ENCODE measurements at regions not wholly inside any gene's neighbourhood (a gene's known extent, or its start where the extent isn't known, plus 50 kb on each side); places are given as distances from the start of the nearest gene placed in this dataset.
"Not testable (repeated sequence)": the region's sequence is repeated elsewhere in the genome, so short reads cannot be mapped to it uniquely, and the experiment has no call there.

GRCh38 chr7:112937651-112938415 lies 147.6 kb upstream of the TMEM168 start:
- no peak for DNase-seq (ENCODE audit: low read depth in 2 of 2)

GRCh38 chr7:112933598-112933997 lies 143.4 kb upstream of the TMEM168 start:
- no peak for DNase-seq (ENCODE audit: low read depth in 2 of 2)

GRCh38 chr7:112930787-112931186 lies 140.6 kb upstream of the TMEM168 start:
- no peak for DNase-seq (ENCODE audit: low read depth in 2 of 2)

- no peak for DNase-seq (ENCODE audit: low read depth in 2 of 2)
Measured at GRCh38 chr7:112929421-112929820, 139.2 kb upstream of the TMEM168 start.

GRCh38 chr7:112926018-112926417 lies 135.8 kb upstream of the TMEM168 start:
- no peak for DNase-seq (ENCODE audit: low read depth in 2 of 2)

- DNase-seq (ENCODE audit: low read depth in 2 of 2), result not testable (repeated sequence)
Measured at GRCh38 chr7:112922546-112922945, 132.4 kb upstream of the TMEM168 start.

- not testable (repeated sequence) for DNase-seq (ENCODE audit: low read depth in 2 of 2)
Measured at GRCh38 chr7:112916431-112916830, 126.2 kb upstream of the TMEM168 start.

- no peak for DNase-seq (ENCODE audit: low read depth in 2 of 2)
Measured at GRCh38 chr7:112908086-112908485, 117.9 kb upstream of the TMEM168 start.

GRCh38 chr7:112907658-112908057 lies 117.5 kb upstream of the TMEM168 start:
- DNase-seq (ENCODE audit: low read depth in 2 of 2), result no peak

GRCh38 chr7:112905950-112906349 lies 115.8 kb upstream of the TMEM168 start:
- no peak for DNase-seq (ENCODE audit: low read depth in 2 of 2)

- DNase-seq (ENCODE audit: low read depth in 2 of 2), result no peak
Measured at GRCh38 chr7:112905413-112905812, 115.2 kb upstream of the TMEM168 start.

GRCh38 chr7:112898432-112899290 lies 108.5 kb upstream of the TMEM168 start:
- peak; percentile 9 to 12 for DNase-seq (ENCODE audit: low read depth in 2 of 2)

GRCh38 chr7:112897839-112898431 lies 107.7 kb upstream of the TMEM168 start:
- no peak for DNase-seq (ENCODE audit: low read depth in 2 of 2)

- no peak for DNase-seq (ENCODE audit: low read depth in 2 of 2)
Measured at GRCh38 chr7:112896026-112896601, 105.9 kb upstream of the TMEM168 start.

GRCh38 chr7:112892263-112892662 lies 102.1 kb upstream of the TMEM168 start:
- no peak for DNase-seq (ENCODE audit: low read depth in 2 of 2)

- no peak for DNase-seq (ENCODE audit: low read depth in 2 of 2)
Measured at GRCh38 chr7:112891698-112892097, 101.5 kb upstream of the TMEM168 start.

- no peak for DNase-seq (ENCODE audit: low read depth in 2 of 2)
Measured at GRCh38 chr7:112889834-112890438, 99.7 kb upstream of the TMEM168 start.

- no peak for DNase-seq (ENCODE audit: low read depth in 2 of 2)
Measured at GRCh38 chr7:112889268-112889667, 99.1 kb upstream of the TMEM168 start.

- DNase-seq (ENCODE audit: low read depth in 2 of 2), result no peak
Measured at GRCh38 chr7:112888781-112889180, 98.6 kb upstream of the TMEM168 start.

GRCh38 chr7:112887976-112888375 lies 97.8 kb upstream of the TMEM168 start:
- no peak for DNase-seq (ENCODE audit: low read depth in 2 of 2)

- no peak for DNase-seq (ENCODE audit: low read depth in 2 of 2)
Measured at GRCh38 chr7:112887337-112887736, 97.1 kb upstream of the TMEM168 start.

GRCh38 chr7:112886208-112886607 lies 96.0 kb upstream of the TMEM168 start:
- DNase-seq (ENCODE audit: low read depth in 2 of 2), result no peak

Data from stimulated activated CD4-positive, alpha-beta T cell treated with anti-CD3 and anti-CD28 coated beads, Interleukin-4, amount 100 ng/mL, for 48 hours (primary cell).